Spleen (tissue), 11 donors: ENCODE measurements at regions not wholly inside any gene's neighbourhood (a gene's known extent, or its start where the extent isn't known, plus 50 kb on each side); places are given as distances from the start of the nearest gene placed in this dataset.

Experiments used
- DNase-seq: peaks from one replicate; pipeline ENCODE4 v3.0.0-alpha.2; 2020
- H3K27ac ChIP-seq, 8 donors: fragments of 200-600 bp; sonication (generic) in 7 of 8; 1 replicate in 4 of 8; 2 replicates in 4 of 8; pipeline versions ENCODE4 v1.5.0 to v1.8.0; 2016 to 2021; ENCODE audit warnings: inconsistent platforms in 4 of 8, mild to moderate bottlenecking in 4 of 8, moderate library complexity in 1 of 8
- H3K27me3 ChIP-seq, 7 donors: fragments of 200-600 bp; sonication (generic) in 6 of 7; replicated peaks in 1 of 7; 1 replicate in 4 of 7; 2 replicates in 3 of 7; pipeline versions ENCODE4 v1.5.0 to v1.8.0; 2016 to 2021; ENCODE audit warnings: inconsistent platforms in 3 of 7, mild to moderate bottlenecking in 1 of 7
- H3K36me3 ChIP-seq, 6 donors: fragments of 200-600 bp; sonication (generic) in 5 of 6; 1 replicate in 4 of 6; 2 replicates in 2 of 6; pipeline versions ENCODE4 v1.5.0 to v1.8.0; 2016 to 2021; ENCODE audit warnings: inconsistent platforms in 2 of 6
- H3K4me1 ChIP-seq, 6 donors: fragments of 200-600 bp; sonication (generic) in 5 of 6; 1 replicate in 3 of 6; 2 replicates in 3 of 6; pipeline versions ENCODE4 v1.5.0 to v1.8.0; 2016 to 2021; ENCODE audit warnings: inconsistent platforms in 3 of 6
- H3K4me3 ChIP-seq, 8 donors: fragments of 200-600 bp; sonication (generic) in 7 of 8; 1 replicate in 4 of 8; 2 replicates in 4 of 8; pipeline versions ENCODE4 v1.5.0 to v1.8.0; 2016 to 2021; ENCODE audit warnings: inconsistent platforms in 4 of 8, mild to moderate bottlenecking in 4 of 8, moderate library complexity in 2 of 8
- H3K9me3 ChIP-seq, 8 donors: fragments of 200-600 bp; sonication (generic) in 7 of 8; 1 replicate in 4 of 8; 2 replicates in 4 of 8; pipeline versions ENCODE4 v1.5.0 to v1.8.0; 2016 to 2021; ENCODE audit warnings: inconsistent platforms in 4 of 8
- CTCF ChIP-seq, 11 experiments: fragments of 200-600 bp in 7 of 11; fragments of 450-650 bp in 4 of 11; sonication (generic) in 4 of 11; IDR thresholded peaks in 8 of 11; conservative IDR thresholded peaks in 3 of 11; 1 replicate in 7 of 11; 2 replicates in 4 of 11; pipeline versions ENCODE4 v1.4.0 to v1.8.0; 2016 to 2021; ENCODE audit warnings: antibody characterized with exemption in 11 of 11, inconsistent platforms in 4 of 11, mild to moderate bottlenecking in 1 of 11
- POLR2A ChIP-seq, 3 donors: fragments of 450-650 bp; IDR thresholded peaks; one replicate each; pipeline ENCODE4 v1.5.1; 2017; ENCODE audit warnings: antibody characterized with exemption in 3 of 3, mild to moderate bottlenecking in 1 of 3
- POLR2AphosphoS5 ChIP-seq, 3 donors: sonication (generic); formaldehyde crosslinking; IDR thresholded peaks; one replicate each; pipeline ENCODE4 v1.5.1; 2017; ENCODE audit warnings: antibody characterized with exemption in 3 of 3
- WGBS, 5 donors: extraction: QIAGEN DNeasy Blood & Tissue Kit in 3 of 5; methylation state at CpG; one replicate each; pipeline versions ENCODE4 v1.1.5 to v1.1.7; 2013 to 2018; 5-methylcytosine and 5-hydroxymethylcytosine counted together
- intact Hi-C: fragments of 100-400 bp; cut with DNase I; formaldehyde crosslinking; loops from one replicate; pipeline ENCODE4 v1.15.0; 2023; ENCODE audit warnings: low total_unique reads
- donor health status: healthy with polysubstance abuse.
- donor health status: DM: no; HTN: no; CAD: no; lungs with moderate emphysema.
- donor health status: DM: no; HTN: no; CAD: no.
- donor health status: Bipolar disorder and iron deficiency.
- donor health status: healthy.
- donor health status: DM: no; HTN: no; CAD: no.
- donor health status: DM: yes; HTN: yes; CAD: no.

GRCh38 chr13:70969321-70969720 lies 861.1 kb upstream of the KLHL1 start:
- Histone ChIP-seq H3K36me3 (no peaks in the 10 kb centered on the region), H3K27me3 (no peaks in the 10 kb centered on the region), H3K4me1 (no peaks in the 10 kb centered on the region), H3K27ac (no peak overlapping the region), H3K4me3 (no peak overlapping the region), H3K9me3 (no peaks in the 10 kb centered on the region)
- TF ChIP-seq POLR2AphosphoS5 (IDR thresholded peaks at IDR 0.05) (no peak), POLR2A (IDR thresholded peaks at IDR 0.05) (no peak), CTCF (IDR thresholded peaks at IDR 0.05 in 8 of 11, conservative IDR thresholded peaks at IDR 0.05 in 3 of 11) (no peak)
- WGBS, 5 donors, result 67 to 83% (median 77%) methylated on average over 5 of the region's 5 CpGs
- no peak for DNase-seq
- intact Hi-C loops, result no loop called here

- Histone ChIP-seq H3K27me3 (no peaks in the 10 kb centered on the region), H3K9me3 (no peaks in the 10 kb centered on the region), H3K4me3 (no peak overlapping the region), H3K4me1 (no peaks in the 10 kb centered on the region), H3K27ac (no peak overlapping the region), H3K36me3 (no peaks in the 10 kb centered on the region)
- intact Hi-C loops, result no loop called here
- 79 to 90% (median 84%) methylated on average over 6 to 9 of the region's 9 CpGs for WGBS, 5 donors
- DNase-seq, result peak; percentile 64
- TF ChIP-seq POLR2AphosphoS5 (IDR thresholded peaks at IDR 0.05), result no peak
- TF ChIP-seq CTCF (IDR thresholded peaks at IDR 0.05 in 8 of 11, conservative IDR thresholded peaks at IDR 0.05 in 3 of 11), result no peak
- TF ChIP-seq POLR2A (IDR thresholded peaks at IDR 0.05), result no peak
Observed at GRCh38 chr13:70967564-70967963, 859.3 kb upstream of the KLHL1 start.

DNA sequence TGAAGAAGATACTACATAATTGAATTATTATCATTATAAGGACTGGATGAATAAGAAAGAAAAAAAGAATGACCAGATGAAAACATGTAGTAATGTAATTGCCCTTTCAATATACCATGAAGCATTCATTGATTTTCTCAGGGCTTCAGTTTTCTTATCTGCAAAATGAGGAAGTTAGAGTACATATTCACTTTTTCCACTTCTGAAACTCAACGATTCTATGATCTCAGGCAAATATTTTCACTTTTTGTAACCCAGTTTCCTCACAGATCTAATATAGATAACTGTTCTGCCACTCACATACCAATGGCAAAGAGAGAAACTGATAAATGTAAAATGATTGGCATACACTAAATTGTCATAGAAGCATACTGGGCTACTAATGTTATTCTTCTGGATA lies 856.6 kb upstream of the KLHL1 start:
- no peaks in the 10 kb centered on the region for H3K9me3 ChIP-seq
- intact Hi-C loops, result no loop called here
- 8 to 9% (median 8%) methylated on average over 1 of the region's 1 CpG for WGBS, 5 donors

DNA sequence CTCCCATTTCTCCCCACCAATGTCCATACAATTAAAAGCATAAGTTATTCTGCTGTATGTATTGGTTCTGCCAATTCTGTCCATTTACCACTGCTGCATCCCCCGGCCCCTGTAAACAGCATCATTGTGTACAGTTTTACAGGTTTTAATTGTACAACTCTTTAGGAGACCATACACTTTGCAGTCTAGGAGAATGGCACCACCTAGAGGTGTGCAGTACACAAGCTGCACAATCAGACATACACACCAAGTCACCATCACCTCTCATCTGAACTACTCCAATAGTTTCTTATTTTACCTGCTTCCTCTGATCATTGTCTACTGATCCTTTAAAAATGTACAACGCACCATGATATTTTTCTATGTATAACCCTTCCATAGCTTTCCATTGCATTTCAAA lies 855.9 kb upstream of the KLHL1 start:
- H3K36me3 ChIP-seq, result no peaks in the 10 kb centered on the region
- no peak for DNase-seq
- H3K4me1 ChIP-seq, result no peaks in the 10 kb centered on the region
- TF ChIP-seq POLR2AphosphoS5 (IDR thresholded peaks at IDR 0.05), result no peak
- no peak for TF ChIP-seq CTCF (IDR thresholded peaks at IDR 0.05 in 8 of 11, conservative IDR thresholded peaks at IDR 0.05 in 3 of 11)
- intact Hi-C loops, result no loop called here
- no peaks in the 10 kb centered on the region for H3K9me3 ChIP-seq
- H3K27me3 ChIP-seq, result no peaks in the 10 kb centered on the region
- WGBS, 5 donors, result 80 to 95% (median 91%) methylated on average over 2 of the region's 2 CpGs
- no peak overlapping the region for H3K27ac ChIP-seq
- no peak overlapping the region for H3K4me3 ChIP-seq

More for the DNA sequence above, 856.6 kb upstream of the KLHL1 start:
- H3K36me3 ChIP-seq, result no peaks in the 10 kb centered on the region
- H3K27ac ChIP-seq, result no peak overlapping the region
- no peak overlapping the region for H3K4me3 ChIP-seq
- no peaks in the 10 kb centered on the region for H3K4me1 ChIP-seq
- TF ChIP-seq POLR2AphosphoS5 (IDR thresholded peaks at IDR 0.05) (no peak), POLR2A (IDR thresholded peaks at IDR 0.05) (no peak), CTCF (IDR thresholded peaks at IDR 0.05 in 8 of 11, conservative IDR thresholded peaks at IDR 0.05 in 3 of 11) (no peak)
- no peak for DNase-seq
- no peaks in the 10 kb centered on the region for H3K27me3 ChIP-seq
